Sigmoid colon (tissue), 6 donors: ENCODE measurements at regions not wholly inside any gene's neighbourhood (a gene's known extent, or its start where the extent isn't known, plus 50 kb on each side); places are given as distances from the start of the nearest gene placed in this dataset.

Experiments used
- DNase-seq: peaks from one replicate; pipeline ENCODE4 v3.0.0-alpha.2; 2019
- H3K27ac ChIP-seq, 4 donors: fragments of 200-600 bp; sonication (generic); one replicate each; pipeline ENCODE4 v1.5.1; 2016 to 2019; ENCODE audit warnings: mild to moderate bottlenecking in 1 of 4
- H3K27me3 ChIP-seq, 3 donors: fragments of 200-600 bp; sonication (generic); one replicate each; pipeline ENCODE4 v1.5.1; 2019; ENCODE audit warnings: mild to moderate bottlenecking in 1 of 3
- H3K36me3 ChIP-seq, 4 donors: fragments of 200-600 bp; sonication (generic); one replicate each; pipeline ENCODE4 v1.5.1; 2016 to 2019
- H3K4me1 ChIP-seq, 4 donors: fragments of 200-600 bp; sonication (generic); one replicate each; pipeline ENCODE4 v1.5.1; 2017 to 2019
- H3K4me3 ChIP-seq, 4 donors: fragments of 200-600 bp; sonication (generic); one replicate each; pipeline ENCODE4 v1.5.1; 2017 to 2019; ENCODE audit warnings: mild to moderate bottlenecking in 2 of 4, moderate library complexity in 1 of 4
- H3K9me3 ChIP-seq, 4 donors: fragments of 200-600 bp in 3 of 4; sonication (generic) in 3 of 4; one replicate each; pipeline versions ENCODE4 v1.5.1 to v1.6.1; 2013 to 2019
- CTCF ChIP-seq, 4 experiments: fragments of 450-650 bp in 3 of 4; fragments of 200-600 bp in 1 of 4; IDR thresholded peaks; one replicate each; pipeline ENCODE4 v1.5.1; 2016 to 2019; ENCODE audit warnings: antibody characterized with exemption in 4 of 4, mild to moderate bottlenecking in 3 of 4, moderate library complexity in 2 of 4
- EP300 ChIP-seq, 4 donors: sonication (generic); formaldehyde crosslinking; IDR thresholded peaks; one replicate each; pipeline ENCODE4 v1.6.1; 2017; ENCODE audit warnings: antibody characterized with exemption in 4 of 4
- POLR2A ChIP-seq, 2 donors: fragments of 450-650 bp; IDR thresholded peaks; one replicate each; pipeline ENCODE4 v1.6.1; 2016; ENCODE audit warnings: antibody characterized with exemption in 2 of 2, mild to moderate bottlenecking in 2 of 2, moderate library complexity in 2 of 2
- POLR2AphosphoS5 ChIP-seq, 4 donors: sonication (generic); formaldehyde crosslinking; IDR thresholded peaks; one replicate each; pipeline ENCODE4 v1.6.1; 2017; ENCODE audit warnings: antibody characterized with exemption in 4 of 4
- WGBS, 2 donors: extraction: QIAGEN DNeasy Blood & Tissue Kit; methylation state at CpG; one replicate each; pipeline ENCODE4 v1.1.7; 2013; 5-methylcytosine and 5-hydroxymethylcytosine counted together
- intact Hi-C: fragments of 100-400 bp; cut with DNase I; formaldehyde crosslinking; loops from one replicate; pipeline ENCODE4 v1.15.1; 2023
- donor health status: healthy with polysubstance abuse.
- donor health status: healthy.

- H3K36me3 ChIP-seq: no peaks in the 10 kb centered on the region
- no peak for TF ChIP-seq POLR2AphosphoS5 (IDR thresholded peaks at IDR 0.05)
- no peak for TF ChIP-seq EP300 (IDR thresholded peaks at IDR 0.05)
- TF ChIP-seq POLR2A (IDR thresholded peaks at IDR 0.05): no peak
- no peak for TF ChIP-seq CTCF (IDR thresholded peaks at IDR 0.05)
- no peak overlapping the region for H3K4me3 ChIP-seq
- H3K27me3 ChIP-seq: no peaks in the 10 kb centered on the region
- H3K4me1 ChIP-seq: no peaks in the 10 kb centered on the region
- no peak overlapping the region for H3K27ac ChIP-seq
- no peaks in the 10 kb centered on the region for H3K9me3 ChIP-seq
- no peak for DNase-seq
- 10 to 26% methylated on average over 8 of the region's 8 CpGs for WGBS, 2 donors
- intact Hi-C loops: no loop called here
Measured at GRCh38 chr19:31167690-31168089, 181.5 kb downstream of the TSHZ3 start.

GRCh38 chr19:31166206-31166605, 183.0 kb downstream of the TSHZ3 start:
- no peak for DNase-seq
- 75 to 77% methylated on average over 2 of the region's 2 CpGs for WGBS, 2 donors
- Histone ChIP-seq H3K27ac (no peak overlapping the region), H3K9me3 (no peaks in the 10 kb centered on the region), H3K36me3 (no peaks in the 10 kb centered on the region), H3K4me3 (no peak overlapping the region), H3K4me1 (no peaks in the 10 kb centered on the region), H3K27me3 (no peaks in the 10 kb centered on the region)
- intact Hi-C loops: no loop called here
- TF ChIP-seq EP300 (IDR thresholded peaks at IDR 0.05) (no peak), POLR2AphosphoS5 (IDR thresholded peaks at IDR 0.05) (no peak), CTCF (IDR thresholded peaks at IDR 0.05) (no peak), POLR2A (IDR thresholded peaks at IDR 0.05) (no peak)

GRCh38 chr19:31164791-31165251, 184.4 kb downstream of the TSHZ3 start:
- intact Hi-C loops: no loop called here
- DNase-seq: no peak
- Histone ChIP-seq H3K36me3 (no peaks in the 10 kb centered on the region), H3K9me3 (no peaks in the 10 kb centered on the region), H3K27me3 (no peaks in the 10 kb centered on the region), H3K4me3 (no peak overlapping the region), H3K4me1 (no peaks in the 10 kb centered on the region), H3K27ac (no peak overlapping the region)
- WGBS, 2 donors: 34 to 55% methylated on average over 20 of the region's 20 CpGs
- TF ChIP-seq EP300 (IDR thresholded peaks at IDR 0.05) (no peak), POLR2AphosphoS5 (IDR thresholded peaks at IDR 0.05) (no peak), CTCF (IDR thresholded peaks at IDR 0.05) (no peak), POLR2A (IDR thresholded peaks at IDR 0.05) (no peak)

GRCh38 chr19:31160336-31160926, 188.8 kb downstream of the TSHZ3 start:
- Histone ChIP-seq H3K4me1 (no peaks in the 10 kb centered on the region), H3K4me3 (no peak overlapping the region), H3K27me3 (no peaks in the 10 kb centered on the region), H3K9me3 (no peaks in the 10 kb centered on the region), H3K27ac (no peak overlapping the region), H3K36me3 (no peaks in the 10 kb centered on the region)
- intact Hi-C loops: no loop called here
- no peak for DNase-seq
- WGBS, 2 donors: 85 to 87% methylated on average over 7 of the region's 7 CpGs
- TF ChIP-seq EP300 (IDR thresholded peaks at IDR 0.05) (no peak), POLR2AphosphoS5 (IDR thresholded peaks at IDR 0.05) (no peak), CTCF (IDR thresholded peaks at IDR 0.05) (no peak), POLR2A (IDR thresholded peaks at IDR 0.05) (no peak)

- 77 to 90% methylated on average over 1 of the region's 1 CpG for WGBS, 2 donors
- Histone ChIP-seq H3K4me1 (no peaks in the 10 kb centered on the region), H3K9me3 (no peaks in the 10 kb centered on the region), H3K27me3 (no peaks in the 10 kb centered on the region), H3K36me3 (no peaks in the 10 kb centered on the region), H3K27ac (no peak overlapping the region), H3K4me3 (no peak overlapping the region)
- intact Hi-C loops: no loop called here
- DNase-seq: no peak
- TF ChIP-seq EP300 (IDR thresholded peaks at IDR 0.05): no peak
- no peak for TF ChIP-seq CTCF (IDR thresholded peaks at IDR 0.05)
- no peak for TF ChIP-seq POLR2A (IDR thresholded peaks at IDR 0.05)
- TF ChIP-seq POLR2AphosphoS5 (IDR thresholded peaks at IDR 0.05): no peak
Measured at GRCh38 chr19:31154021-31154420, 195.2 kb downstream of the TSHZ3 start.
